ENCODE measurements at regions not wholly inside any gene's neighbourhood (a gene's known extent, or its start where the extent isn't known, plus 50 kb on each side); places are given as distances from the start of the nearest gene placed in this dataset.

- Histone ChIP-seq H2BK20ac (ENCODE audit: low read depth, low read length, poor library complexity, severe bottlenecking) (no peak overlapping the region), H2BK5ac (ENCODE audit: insufficient read length, low read length) (no peak overlapping the region), H3K4me2 (ENCODE audit: insufficient read depth, insufficient read length, low read length) (no peak overlapping the region), H3K4ac (ENCODE audit: low read depth, low read length) (no peak overlapping the region), H2AK5ac (ENCODE audit: insufficient read length, low read length) (no peak overlapping the region), H3K4me1 (ENCODE audit: insufficient read depth, low read length) (no peaks in the 10 kb centered on the region), H3K23ac (ENCODE audit: insufficient read length, low read depth, low read length) (no peak overlapping the region), H3K18ac (ENCODE audit: insufficient read length, low read depth, low read length) (no peak overlapping the region), H3K14ac (ENCODE audit: insufficient read depth, low read length) (no peak overlapping the region), H3K27me3 (ENCODE audit: insufficient read depth, low read length) (no peaks in the 10 kb centered on the region), H3K23me2 (ENCODE audit: insufficient read length, low read depth, low read length, poor library complexity, severe bottlenecking) (peaks cover 3% of the 10 kb centered on the region), H4K20me1 (ENCODE audit: control insufficient read depth, insufficient read depth, insufficient read length) (no peaks in the 10 kb centered on the region), H2BK15ac (ENCODE audit: low read depth, low read length) (no peak overlapping the region), H4K5ac (ENCODE audit: insufficient read length, low read depth, low read length) (no peak overlapping the region), H4K91ac (ENCODE audit: insufficient read length, low read depth, low read length) (no peak overlapping the region), H3T11ph (ENCODE audit: low read length) (no peak overlapping the region), H3K27ac (ENCODE audit: insufficient read length, low read depth, low read length) (no peak overlapping the region), H3K9ac (ENCODE audit: extremely low read depth, insufficient read length, low read length) (no peak overlapping the region), H3K79me2 (ENCODE audit: insufficient read depth, low read length) (no peaks in the 10 kb centered on the region), H2AFZ (ENCODE audit: low read length) (no peak overlapping the region), H4K8ac (replicated peaks; ENCODE audit: insufficient read length, low read depth, low read length) (no peak overlapping the region), H3K79me1 (ENCODE audit: insufficient read depth, low read depth, low read length, poor library complexity, severe bottlenecking) (no peaks in the 10 kb centered on the region), H2BK120ac (ENCODE audit: low read depth, low read length, poor library complexity, severe bottlenecking) (no peak overlapping the region), H2BK12ac (ENCODE audit: insufficient read length, low read depth, low read length) (no peak overlapping the region), H3K56ac (ENCODE audit: insufficient read length, low read depth, low read length) (no peak overlapping the region), H3K9me3 (ENCODE audit: control insufficient read depth, low read depth, low read length) (no peaks in the 10 kb centered on the region)
- H3K27ac Mint-ChIP-seq, result no peak overlapping the region
- H3K4me1 Mint-ChIP-seq, result peaks cover 15 to 18% of the 10 kb centered on the region in 2 experiments
- DNase-seq, result no peak
- H3K9me3 Mint-ChIP-seq, result peaks cover 0 to 3% of the 10 kb centered on the region in 2 experiments; a peak in 2 of 5 replicates
- no peaks in the 10 kb centered on the region; a peak in 1 of 7 replicates for H3K36me3 Mint-ChIP-seq (ENCODE audit: insufficient read depth in 1 of 3, low read depth in 3 of 3)
- H3K4me3 Mint-ChIP-seq, result no peak overlapping the region
- TF ChIP-seq, protein P1, sequence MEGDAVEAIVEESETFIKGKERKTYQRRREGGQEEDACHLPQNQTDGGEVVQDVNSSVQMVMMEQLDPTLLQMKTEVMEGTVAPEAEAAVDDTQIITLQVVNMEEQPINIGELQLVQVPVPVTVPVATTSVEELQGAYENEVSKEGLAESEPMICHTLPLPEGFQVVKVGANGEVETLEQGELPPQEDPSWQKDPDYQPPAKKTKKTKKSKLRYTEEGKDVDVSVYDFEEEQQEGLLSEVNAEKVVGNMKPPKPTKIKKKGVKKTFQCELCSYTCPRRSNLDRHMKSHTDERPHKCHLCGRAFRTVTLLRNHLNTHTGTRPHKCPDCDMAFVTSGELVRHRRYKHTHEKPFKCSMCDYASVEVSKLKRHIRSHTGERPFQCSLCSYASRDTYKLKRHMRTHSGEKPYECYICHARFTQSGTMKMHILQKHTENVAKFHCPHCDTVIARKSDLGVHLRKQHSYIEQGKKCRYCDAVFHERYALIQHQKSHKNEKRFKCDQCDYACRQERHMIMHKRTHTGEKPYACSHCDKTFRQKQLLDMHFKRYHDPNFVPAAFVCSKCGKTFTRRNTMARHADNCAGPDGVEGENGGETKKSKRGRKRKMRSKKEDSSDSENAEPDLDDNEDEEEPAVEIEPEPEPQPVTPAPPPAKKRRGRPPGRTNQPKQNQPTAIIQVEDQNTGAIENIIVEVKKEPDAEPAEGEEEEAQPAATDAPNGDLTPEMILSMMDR (conservative IDR thresholded peaks at IDR 0.05), result no peak
- WGBS (ENCODE audit: extremely low coverage, insufficient read length, low lambda C conversion rate), result no CpG with 5 or more reads among the region's 2 CpGs
- peaks cover 20% of the 10 kb centered on the region for H3K27me3 Mint-ChIP-seq (ENCODE audit: low read depth)
Observed at GRCh38 chr10:124236136-124236535, 142.7 kb upstream of the CHST15 start.
